ENCODE measurements at regions not wholly inside any gene's neighbourhood (a gene's known extent, or its start where the extent isn't known, plus 50 kb on each side); places are given as distances from the start of the nearest gene placed in this dataset.
"Not testable (repeated sequence)": the region's sequence is repeated elsewhere in the genome, so short reads cannot be mapped to it uniquely, and the experiment has no call there.

DNA sequence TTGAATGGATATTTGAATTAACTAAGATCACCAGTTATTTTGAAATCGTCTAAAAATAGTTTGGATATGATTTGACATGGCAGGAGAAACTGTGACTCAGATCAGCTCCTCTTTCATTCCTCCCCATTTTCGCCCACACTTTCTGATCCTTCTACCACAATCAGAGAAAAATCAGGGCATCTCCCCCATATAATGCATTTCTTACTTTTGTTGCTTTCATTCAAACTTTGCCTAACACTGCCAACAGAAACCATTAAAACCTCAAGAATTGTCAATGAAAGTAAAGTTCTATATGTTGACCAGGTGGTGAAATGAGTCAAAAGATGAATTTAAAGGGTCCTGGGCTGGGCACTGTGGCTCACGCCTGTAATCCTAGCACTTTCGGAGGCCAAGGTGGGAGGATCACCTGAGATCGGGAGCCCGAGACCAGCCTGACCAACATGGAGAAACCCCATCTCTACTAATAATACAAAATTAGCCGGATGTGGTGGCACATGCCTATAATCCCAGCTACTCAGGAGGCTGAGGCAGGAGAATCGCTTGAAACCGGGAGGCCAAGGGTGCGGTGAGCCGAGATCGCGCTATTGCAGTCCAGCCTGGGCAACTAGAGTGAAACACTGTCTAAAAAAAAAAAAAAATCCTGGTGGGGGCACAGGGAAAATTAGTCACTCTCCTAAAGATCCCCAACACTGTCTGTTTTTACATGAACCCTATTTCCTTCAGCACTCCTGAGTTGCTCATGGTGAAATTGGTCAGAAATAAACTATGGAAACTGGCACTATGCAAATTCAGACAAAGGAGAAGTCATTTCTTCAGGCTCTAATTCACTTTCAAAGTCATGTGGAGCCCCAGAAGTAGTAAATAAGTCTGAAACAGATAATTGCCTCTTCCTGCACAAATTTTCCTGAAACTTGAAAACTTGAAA, 122.8 kb upstream of the NOCT start:
- no peak for DNase-seq

- DNase-seq: no peak
Measured at GRCh38 chr4:138891631-138892031, 124.0 kb upstream of the NOCT start.

- no peak for DNase-seq
Measured at GRCh38 chr4:138890891-138891570, 124.5 kb upstream of the NOCT start.

GRCh38 chr4:138889216-138889615, 126.4 kb upstream of the NOCT start:
- no peak for DNase-seq

DNA sequence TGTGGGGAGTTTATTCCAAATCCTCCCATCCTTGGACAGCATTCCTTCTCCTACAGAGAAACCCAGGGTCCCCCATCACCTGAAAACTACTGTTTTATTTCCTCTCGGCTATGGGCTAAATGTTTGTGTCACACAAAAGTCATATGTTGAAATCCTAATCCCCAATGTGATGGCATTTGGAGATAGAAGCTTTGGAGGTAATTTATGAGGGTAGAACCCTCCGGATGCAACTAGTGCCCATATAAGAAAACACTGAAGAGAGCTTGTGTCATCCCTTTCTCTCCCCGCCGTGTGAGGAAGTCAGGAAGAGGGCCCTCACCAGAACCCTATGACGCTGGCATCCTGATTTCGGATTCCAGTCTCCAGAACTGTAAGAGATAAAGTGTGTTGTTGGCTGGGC, 127.8 kb upstream of the NOCT start:
- no peak for DNase-seq

GRCh38 chr4:138887341-138887740, 128.2 kb upstream of the NOCT start:
- DNase-seq: no peak

DNA sequence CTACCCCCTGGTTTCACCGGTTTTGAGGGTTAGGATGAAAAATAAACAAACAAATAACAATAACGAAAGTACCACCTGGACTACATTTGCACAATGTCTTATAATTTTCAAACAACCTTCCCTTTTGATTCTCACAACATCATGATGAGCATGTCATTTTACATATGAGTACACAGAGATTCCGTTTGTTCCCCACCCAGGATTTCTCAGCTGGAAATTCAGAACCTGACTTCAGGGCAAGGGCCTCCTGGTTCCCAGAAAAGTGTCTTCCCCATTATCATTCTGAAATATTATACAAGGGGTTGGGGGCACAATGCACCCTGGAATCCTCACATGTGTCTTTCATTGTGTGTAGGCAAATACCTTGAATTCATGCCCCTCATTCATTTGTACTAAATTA, 135.8 kb upstream of the NOCT start:
- no peak for DNase-seq

DNA sequence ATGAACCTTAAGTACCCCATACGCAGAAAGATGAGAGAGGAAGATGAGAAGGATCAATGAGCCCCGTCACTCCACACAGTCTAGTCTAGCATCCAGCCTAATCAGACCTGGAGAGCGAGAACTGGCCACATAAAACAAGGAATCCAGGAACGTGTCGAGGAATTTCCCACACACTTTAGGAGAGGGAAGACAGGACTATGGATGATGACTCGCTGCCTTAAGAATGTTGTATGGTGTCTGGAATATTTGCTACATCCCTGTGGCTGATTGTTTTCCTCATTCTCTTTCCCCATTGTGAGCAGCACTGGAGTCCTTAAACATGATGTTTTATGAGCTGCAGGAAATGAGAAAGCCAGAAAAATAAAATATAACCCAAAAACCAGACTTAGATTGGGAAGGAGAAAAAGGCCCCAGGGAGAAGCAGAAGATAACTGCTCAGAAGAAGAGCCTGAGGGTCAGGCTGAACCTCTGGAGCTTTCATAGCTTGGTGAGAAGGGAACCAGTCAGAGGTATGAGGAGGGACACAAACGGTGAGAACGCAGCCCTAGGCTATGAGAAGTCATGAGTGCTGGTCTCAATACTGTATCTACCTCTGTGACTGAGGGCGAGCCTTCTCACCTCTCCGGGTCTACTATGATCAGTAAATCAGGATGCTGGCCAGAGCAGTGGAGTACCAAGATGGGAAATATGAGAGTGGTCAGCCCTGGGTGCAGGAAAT, 139.5 kb upstream of the NOCT start:
- DNase-seq: no peak

GRCh38 chr4:138871555-138871875, 144.1 kb upstream of the NOCT start:
- DNase-seq: no peak

- peak; percentile 86 for DNase-seq
Measured at GRCh38 chr4:138870737-138871554, 144.6 kb upstream of the NOCT start.

GRCh38 chr4:138869631-138870030, 145.9 kb upstream of the NOCT start:
- no peak for DNase-seq

DNA sequence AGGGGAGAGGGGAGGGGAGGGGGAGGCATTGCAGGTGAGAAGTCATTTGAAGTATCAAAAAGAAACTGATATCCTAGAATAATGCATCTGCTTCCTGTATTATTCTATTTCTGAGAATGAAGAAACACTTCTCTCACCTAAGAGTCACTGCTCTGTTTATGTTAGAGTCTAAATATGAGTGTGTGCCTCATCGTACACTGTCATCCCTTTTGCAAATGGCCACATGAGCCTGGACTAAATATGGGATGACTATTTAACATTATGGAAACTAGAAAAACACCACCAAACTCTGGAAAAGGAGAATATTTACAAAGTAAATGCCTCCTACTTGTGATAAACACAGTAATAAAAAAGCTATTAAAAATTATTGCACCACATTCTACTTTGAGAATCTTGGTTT, 146.4 kb upstream of the NOCT start:
- DNase-seq: no peak

DNA sequence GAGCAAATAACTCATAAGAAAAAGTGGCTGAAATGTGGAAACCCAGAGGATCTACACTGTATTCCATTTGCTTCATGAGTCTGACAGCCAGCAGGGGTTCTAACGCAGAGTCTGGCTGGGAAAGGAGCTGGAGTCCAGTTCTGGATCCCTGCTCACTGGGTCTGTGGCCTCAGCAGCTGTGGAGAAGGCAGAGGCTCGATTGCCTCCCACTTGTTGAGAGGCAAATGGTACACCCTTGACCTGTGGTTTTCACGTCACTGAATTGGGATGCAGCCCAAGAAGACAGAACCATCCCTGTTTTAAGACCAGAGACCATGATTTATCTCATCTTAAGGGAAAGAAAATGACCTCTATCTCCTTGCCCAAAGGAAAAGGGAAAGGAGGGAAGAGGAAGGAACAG, 147.0 kb upstream of the NOCT start:
- DNase-seq: no peak

DNA sequence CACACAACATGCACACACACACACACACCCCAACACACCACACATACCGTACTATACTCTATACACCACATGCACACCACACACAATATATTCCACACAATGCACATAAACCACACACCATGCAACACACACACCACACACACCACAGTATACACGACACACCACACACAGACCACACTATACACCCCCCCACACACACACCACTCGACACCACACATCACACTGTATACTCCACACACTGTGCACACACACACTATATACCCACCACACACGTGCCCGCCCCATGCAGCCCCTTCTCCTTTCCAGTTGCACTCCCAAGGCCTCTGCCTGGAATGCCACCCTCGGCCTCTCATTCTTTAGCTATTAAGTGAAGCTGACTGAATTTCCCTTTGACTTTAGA, 148.2 kb upstream of the NOCT start:
- DNase-seq: no peak

DNA sequence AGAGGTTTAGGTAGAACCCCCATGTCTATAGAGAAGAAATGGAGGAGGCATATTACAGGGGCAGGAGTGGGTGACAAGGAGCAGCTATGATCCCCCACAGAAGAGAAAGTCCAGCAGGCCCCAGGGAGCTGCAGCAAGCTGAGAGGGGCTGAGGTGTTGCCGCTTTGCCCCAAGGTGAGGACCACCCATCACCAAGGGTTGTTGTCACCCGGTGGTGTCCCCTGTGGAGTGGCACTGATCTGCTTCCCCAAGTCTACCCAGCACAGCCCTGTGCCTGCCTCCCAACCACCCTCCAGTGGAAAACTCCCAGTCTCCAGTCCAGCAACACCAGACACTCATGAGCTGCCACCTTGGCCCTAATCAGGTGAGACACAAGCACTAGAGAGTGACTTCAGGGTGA, 149.3 kb upstream of the NOCT start:
- no peak for DNase-seq

- no peak for DNase-seq
Measured at GRCh38 chr4:138865765-138866164, 149.8 kb upstream of the NOCT start.

- DNase-seq: no peak
Measured at GRCh38 chr4:138864961-138865720, 150.4 kb upstream of the NOCT start.

DNA sequence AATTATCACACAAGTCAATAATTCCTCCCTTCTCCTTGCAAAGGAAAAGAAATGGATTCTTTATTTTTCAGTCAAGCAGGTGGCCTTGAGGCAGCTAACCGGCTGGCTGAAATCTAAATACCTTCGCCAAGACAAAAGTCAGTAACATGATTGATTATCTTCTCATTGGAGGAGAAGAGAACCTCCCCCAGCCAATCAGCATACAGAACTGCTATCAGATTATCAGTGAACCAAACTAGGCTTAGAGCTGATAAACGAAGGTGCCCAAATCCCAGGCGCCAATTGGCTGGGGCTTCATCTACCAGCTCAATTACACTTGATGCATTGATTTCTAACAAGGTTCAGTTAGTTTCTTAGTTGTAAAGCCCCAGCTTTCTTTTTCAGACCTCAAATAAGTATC, 152.4 kb upstream of the NOCT start:
- DNase-seq: no peak

DNA sequence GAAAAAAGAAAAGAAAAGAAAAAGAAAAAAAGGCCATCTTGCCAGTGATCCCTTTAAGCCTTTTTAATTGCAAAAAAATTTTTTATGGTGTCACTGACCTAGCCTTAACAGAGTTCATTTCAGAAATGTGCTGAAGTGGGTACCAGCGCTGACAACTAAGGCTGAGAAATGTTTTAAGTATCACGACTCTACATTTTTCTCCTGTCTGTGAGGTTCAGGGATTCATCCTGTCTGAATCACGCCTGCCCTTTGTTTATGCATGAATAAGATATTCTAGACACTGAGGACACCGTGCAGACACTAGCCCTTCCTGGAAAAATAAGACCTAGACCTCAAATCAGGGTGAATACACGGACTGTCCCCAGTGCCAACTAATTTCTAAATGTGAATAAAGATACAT, 154.4 kb upstream of the NOCT start:
- DNase-seq: no peak

DNA sequence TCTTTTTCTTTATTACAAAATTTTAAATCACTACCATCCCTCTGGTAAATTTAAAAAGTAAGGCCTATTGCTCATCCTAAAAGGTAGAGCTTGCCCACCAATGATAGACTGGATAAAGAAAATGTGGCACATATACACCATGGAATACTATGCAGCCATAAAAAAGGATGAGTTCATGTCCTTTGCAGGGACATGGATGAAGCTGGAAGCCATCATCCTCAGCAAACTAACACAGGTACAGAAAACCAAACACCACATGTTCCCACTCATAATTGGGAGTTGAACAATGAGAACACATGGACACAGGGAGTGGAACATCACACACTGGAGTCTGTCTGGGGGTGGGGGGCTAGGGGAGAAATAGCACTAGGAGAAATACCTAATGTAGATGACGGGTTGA, 155.2 kb upstream of the NOCT start:
- not testable (repeated sequence) for DNase-seq

DNA sequence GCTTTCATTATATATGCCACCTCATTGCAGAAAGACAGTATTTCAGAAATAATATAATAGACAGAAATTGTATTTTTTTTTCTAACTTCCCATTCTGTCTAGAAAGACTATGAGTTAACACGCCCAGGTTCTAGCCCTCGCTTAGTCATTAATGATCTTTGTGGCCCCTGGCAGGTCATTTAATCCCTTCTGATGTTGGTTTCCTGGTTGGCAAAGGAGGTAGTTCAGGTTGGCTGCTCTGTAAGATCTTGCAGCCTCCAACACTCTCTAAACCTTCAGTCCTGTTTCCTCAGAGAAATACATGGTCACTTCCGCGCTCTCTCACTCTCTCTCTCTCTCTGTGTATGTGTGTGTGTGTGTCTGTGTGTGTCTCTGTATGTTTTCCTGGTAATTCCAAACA, 156.3 kb upstream of the NOCT start:
- DNase-seq: no peak

GRCh38 chr4:138858419-138858818, 157.2 kb upstream of the NOCT start:
- DNase-seq: no peak

Data from left kidney (tissue), 1 donor.